Posterior vena cava (tissue), 2 donors: ENCODE measurements at regions not wholly inside any gene's neighbourhood (a gene's known extent, or its start where the extent isn't known, plus 50 kb on each side); places are given as distances from the start of the nearest gene placed in this dataset.

ENCODE experiments used
- DNase-seq: peaks from one replicate; pipeline ENCODE4 v3.0.0-alpha.2; 2020; ENCODE audit warnings: low spot score
- intact Hi-C, 2 donors: fragments of 100-400 bp; cut with DNase I; formaldehyde crosslinking; loops; one replicate each; pipeline versions ENCODE4 v1.14.1 to v1.14.2; 2022 to 2023
- donor health status: DM: yes; HTN: yes; CAD: no.
- donor health status: DM: yes; HTN: yes; CAD: no.

DNA sequence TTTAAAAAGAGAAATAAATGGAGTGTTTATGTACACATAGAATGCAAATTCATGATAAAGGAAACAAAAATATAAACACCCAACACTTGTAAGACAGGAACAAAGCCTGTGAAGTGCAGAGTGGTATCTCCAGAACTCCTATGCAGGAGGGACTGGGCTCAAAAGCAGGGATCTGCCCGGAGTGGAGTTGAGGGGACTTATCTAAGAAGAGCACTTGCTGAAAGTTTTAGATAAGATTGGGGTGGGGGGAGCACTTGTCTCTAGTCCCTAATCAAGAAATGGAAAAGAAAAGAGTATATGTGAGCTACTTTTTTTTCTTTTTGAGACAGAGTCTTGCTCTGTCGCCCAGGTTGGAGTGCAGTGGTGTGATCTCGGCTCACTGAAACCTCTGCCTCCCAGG is 840.4 kb downstream of the MAT2B start:
- no peak for DNase-seq
- intact Hi-C loops: no loop called here

DNA sequence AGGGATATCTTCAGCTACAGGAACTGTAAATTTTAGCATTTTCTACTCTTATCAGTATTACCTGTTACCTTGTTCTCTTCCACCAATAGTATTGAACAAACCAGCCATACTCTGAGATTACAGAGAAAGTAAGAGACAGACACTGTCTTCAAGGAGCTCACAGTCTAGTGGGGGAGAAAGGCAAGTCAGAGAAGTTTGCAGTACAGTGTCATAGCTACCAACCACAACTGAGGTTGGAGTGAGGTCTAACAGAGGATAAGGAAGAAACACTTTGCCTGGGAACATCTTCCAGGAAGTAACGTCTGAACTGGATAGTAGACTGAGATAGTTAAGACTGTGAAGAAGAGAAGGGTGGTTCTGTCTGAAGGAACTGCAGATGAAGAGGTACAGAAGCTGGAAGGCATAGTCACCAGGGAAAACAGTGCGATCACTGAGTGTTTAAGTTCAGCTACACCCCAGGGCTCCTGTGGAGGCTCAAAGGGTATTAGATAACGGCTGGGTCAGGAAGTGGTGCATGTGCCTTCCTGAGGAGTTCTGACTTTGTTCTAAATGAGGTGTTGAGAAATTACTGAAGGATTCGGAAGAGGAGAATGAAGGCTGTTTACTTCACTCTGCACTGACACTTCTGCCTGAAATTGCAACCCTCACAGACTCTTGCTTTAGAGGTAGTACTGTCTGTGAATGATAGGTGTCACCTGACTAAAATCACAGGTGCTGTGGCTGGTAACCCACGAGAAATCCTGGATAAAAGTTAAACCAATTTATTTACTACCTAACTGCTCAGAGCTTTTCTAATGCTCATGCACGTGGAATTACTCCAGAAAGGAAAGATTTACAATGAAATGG is 841.6 kb downstream of the MAT2B start:
- DNase-seq: no peak
- intact Hi-C loops: no loop called here

DNA sequence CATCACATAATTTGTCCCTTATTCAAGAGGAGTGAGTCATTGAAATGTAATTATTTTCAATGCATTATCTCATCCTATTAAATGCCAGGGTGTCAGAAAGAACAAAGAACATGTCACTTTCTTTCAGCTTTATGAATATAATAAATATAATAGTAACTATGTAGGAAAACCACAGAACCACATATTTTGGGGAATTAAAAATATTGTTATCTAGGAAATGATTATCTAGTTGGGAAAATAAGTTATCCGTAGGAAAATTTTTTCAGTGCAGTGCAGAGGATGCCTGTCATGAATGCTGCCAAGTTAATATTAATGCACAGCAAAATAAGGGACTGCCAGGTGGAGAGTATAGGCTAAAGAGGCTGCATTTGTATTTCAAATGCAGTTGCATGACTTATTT is 844.8 kb downstream of the MAT2B start:
- intact Hi-C loops: no loop called here
- no peak for DNase-seq

DNA sequence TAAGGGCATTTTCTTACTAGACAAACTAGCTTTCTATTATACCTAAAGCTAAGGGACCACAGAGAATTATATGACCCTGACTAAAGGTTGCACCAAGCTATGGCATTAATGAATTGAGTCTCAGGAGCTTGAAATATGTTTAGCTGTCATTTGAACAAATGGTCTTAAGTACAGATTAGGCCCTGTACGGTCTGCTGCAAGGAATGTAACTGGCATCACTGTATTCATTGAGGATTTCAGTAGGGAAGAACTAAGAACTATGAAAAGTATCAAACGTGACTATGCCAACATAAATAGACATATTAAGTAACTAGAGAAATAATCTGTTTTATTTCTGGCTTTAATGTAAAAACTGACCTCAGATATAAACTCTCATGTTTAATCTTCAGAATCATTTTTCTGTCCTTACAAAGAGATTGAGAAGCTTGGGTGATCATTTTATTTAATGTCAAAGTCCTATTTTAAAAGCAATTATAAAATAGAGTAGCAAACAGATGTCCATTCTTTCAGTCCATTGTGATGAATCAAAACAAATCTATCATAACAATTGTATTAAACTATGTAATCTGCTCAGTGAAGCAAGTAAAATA is 845.9 kb downstream of the MAT2B start:
- intact Hi-C loops: no loop called here
- DNase-seq: no peak

DNA sequence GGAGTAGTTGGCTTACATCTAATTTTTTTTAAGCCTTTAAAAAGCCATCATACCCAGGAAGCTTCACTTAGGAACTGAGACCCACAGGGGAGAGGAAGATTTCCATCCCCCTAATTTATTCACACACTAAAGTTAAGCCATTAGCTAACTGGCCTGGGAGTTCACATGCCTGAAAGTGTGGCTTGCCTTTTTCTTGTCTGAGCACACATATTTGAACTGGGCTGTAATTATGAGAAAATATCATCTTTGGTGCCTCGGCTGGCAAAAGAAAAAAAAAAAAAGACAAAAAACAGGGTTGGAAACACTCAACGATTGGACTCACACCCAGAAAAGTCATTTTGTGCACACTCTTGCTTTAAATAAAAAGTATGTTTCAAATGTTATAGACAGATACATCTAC is 847.3 kb downstream of the MAT2B start:
- intact Hi-C loops: no loop called here
- no peak for DNase-seq

DNA sequence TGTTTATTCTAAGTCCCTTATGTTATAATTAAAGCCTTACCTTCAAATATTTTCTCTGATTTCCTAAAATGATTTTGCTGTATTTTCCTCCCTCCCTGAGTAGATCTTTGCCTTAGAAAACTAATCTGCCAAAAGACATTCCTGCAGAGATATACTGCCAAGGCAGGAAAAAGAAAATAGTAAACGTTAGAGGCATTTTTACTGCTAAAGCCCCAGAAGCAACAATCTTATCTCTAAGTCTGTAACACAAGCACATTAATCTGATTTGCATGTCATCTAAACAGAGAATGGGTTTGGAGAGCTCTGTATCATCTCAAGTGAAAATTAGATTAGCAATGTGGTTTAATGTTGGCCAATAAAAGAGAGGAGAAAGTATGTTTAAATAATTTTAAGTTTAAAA is 847.7 kb downstream of the MAT2B start:
- intact Hi-C loops: no loop called here
- DNase-seq: no peak

DNA sequence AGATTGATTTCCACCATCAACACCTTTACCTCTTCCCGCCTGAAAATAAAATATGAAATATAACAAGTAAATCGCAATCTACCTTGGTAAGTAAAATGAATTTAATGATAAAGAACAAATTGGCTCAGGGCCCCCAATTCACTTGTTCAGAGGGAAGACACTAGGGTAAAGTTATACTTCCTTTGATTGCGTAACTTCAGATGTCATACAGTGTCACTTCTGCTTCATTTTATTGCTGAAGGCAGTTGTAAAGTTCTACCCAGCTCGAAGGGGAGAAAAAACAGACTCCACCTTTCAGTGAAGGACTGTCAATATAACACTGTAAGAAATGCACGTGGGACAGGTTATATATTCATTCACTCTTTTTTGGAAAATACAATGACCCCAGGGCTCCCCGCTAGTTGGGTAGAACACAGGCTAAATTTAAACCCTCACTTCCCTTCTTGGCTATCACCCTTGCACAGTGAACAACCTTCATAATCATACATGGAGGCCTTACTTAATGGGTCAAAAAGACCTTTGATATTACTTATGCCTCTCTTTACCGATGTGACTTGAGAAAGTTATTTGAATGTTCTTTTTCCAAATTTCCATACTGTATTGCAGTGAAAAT is 848.8 kb downstream of the MAT2B start:
- intact Hi-C loops: no loop called here

DNA sequence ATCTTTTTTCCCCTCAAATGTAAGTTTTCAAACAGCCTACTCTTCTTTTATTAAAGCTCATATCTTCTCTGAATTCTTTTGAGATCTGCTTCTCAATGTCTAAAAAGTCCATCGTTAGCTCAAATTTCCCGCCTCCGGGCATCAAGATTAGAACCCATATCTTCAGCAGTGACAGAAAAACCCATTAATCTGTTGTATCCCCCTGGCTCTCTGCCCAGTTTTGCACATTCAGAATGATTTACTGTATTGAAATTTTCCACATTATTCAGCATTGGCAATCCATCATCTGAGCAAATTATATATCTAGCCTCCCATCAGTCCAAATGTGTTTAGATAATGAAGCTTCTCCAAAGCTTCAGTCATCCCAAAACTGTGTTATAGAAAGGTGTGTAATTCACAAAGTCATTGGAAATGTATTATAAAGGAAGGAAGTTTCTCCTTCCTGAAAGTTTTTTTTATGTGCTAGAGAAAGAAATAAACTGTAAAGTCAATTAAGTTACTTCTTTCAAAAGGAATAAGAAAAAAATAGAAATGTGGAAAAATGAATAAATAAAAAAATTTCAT is 849.9 kb downstream of the MAT2B start:
- no peak for DNase-seq
- intact Hi-C loops: no loop called here

More for the DNA sequence above, 848.8 kb downstream of the MAT2B start:
- DNase-seq: no peak

DNA sequence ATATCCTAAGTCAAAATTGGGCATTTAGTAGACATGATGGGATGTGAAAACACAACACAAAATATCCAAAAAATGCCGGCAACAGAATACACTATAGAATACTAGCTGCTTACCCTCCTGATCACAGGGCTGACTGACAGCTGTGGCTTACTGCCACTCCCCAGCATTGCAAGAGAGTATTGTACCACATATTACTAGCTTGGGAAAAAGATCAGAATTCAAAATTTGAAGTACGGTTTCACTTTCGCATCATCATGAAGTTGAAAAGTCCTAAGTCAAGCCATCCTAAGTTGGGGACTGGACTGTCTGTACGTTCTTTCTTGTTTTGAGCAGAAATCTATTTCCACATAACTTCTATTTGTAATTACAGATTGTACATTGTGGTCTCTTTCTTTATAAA is 851.4 kb downstream of the MAT2B start:
- intact Hi-C loops: no loop called here
- DNase-seq: no peak

DNA sequence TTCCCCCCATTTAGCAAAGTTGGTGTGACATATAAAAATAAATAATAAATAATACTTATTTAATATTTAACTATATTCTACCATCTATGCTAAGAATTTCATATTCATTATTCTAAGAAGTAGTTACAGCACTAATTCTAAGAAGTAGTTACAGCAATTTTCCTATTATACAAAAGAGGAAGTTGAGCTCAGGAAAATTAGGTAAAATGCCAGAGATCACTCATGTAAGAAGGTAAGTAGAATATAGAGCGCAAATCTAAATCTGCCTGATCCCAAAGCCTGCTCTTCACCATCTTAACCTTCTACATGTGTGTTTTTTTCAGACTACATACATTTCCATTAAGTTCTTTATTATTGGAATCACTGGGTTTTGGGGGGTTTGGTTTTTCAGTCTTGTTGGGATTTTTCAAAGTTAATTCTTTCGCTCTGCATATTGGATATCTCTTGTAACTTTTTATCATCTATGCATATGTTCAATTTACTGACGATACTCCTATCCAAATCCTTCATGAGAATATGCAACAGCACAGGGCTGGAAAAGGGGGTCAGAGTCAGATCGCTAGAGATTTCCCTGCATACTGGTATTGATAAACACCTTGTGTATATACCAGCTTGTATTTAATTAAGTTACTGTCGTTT is 852.1 kb downstream of the MAT2B start:
- intact Hi-C loops: no loop called here
- DNase-seq: no peak

DNA sequence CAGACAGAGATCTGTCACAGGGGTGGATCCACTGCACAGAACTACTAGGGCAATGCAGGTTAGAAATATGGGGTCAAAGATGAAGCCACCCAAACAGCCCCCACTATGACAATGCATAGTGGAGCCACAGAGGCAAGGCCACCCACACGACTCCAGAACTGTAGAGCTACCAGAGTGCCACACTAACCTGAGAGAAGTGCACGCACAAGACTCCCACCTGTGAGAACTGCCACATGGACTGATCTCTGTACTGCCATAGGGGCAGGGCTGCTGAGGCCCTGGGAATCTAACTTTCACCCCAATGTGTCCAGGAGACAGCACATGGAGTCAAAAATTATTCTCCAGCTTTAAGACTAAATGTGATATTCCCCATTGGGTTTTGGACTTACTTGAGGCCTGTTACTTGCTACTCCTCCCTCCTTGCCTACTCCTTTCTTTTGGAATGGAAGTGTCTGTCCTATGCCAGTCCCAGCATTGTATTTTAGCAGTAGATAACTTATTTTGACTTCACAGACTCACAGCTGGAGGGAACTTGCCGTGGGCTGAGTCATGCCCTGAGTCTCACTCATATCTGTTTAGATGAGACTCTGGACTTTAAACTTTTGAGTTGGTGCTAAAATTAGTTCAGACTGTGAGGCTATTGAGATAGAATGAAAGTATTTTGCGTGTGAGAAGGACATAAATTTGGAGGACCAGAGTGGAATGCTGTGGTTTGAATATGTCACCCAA is 853.3 kb downstream of the MAT2B start:
- intact Hi-C loops: no loop called here
- DNase-seq: no peak

DNA sequence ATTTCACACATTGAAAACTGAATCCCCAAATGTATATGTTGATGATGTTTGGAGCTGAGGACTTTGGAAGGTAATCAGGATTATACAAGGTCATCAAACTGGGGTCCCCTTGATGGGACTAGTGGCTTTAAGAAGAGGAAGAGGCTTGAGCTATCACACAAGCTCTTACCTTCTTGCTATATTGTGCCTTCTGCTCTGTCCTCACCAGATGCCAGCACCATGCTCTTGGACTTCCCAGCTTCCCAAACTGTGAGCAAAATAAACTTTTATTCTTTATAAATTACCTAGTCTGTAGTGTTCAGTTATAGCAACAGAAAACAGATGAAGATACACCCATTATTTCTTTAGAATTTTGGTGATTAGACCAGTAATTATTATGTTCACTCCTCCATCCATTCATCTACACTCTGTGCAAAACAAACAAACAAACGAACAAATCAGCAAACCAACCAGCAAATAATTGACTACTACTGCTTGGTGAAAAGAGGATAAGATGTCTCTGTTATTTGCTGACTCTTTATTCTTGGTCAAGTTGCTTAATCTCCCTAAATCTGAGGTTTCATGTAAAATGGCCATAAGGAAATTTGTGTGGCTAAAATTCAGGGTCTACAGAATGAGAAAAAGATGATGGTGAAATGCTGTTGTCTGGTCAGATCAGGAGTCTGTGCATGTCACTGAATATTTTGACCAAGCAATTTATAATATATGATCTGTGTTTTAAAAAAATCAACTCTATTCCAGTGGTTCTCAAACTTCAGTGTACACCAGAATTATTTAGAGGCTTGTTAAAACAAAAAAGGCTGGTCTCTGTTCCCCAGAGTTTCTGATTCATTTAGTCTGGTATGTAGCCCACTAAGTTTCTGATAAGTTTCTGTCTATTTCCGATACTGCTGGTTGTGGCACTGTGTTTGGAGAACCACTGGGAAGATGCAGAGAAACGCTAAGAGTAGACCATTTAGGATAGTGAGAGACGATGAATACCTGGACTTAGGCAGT is 854.1 kb downstream of the MAT2B start:
- DNase-seq: no peak
- intact Hi-C loops: no loop called here

DNA sequence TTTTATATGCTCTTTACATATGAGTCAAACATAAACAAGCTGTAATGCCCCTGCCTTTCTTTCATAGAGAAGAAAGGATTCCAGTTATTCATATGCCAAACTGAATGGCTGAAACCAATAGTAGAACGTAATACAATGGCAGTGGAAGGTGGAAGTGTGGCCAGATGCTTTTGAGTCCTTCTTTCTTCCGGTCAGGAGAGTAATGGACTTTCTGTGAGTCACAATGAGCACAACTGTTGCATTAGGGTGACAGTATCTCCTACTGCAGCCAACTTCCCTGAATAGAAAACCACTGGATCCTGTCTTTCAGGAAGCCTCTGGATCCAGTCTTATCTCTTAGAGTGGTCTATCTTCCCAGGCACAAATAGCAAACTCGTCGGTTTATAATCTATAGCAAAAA is 855.2 kb downstream of the MAT2B start:
- intact Hi-C loops: no loop called here
- no peak for DNase-seq

DNA sequence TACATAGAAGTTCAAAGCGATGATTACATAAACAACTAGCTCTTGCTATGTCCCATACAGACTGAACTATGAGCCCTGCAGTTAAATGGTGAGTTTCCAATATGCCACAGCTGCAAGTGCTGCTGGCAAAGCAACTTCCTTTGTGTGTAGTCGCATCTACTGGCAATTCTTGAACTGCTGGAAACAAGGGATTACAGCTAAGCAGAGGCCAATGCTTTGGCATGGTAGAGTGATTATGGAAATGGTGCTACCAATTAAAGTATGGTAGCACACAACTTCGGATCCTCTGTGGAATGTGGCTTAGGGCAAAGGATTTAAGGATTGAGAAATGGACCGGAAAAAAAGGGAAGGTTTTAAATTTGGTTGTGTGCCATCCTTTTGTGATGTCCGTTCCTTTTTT is 856.6 kb downstream of the MAT2B start:
- intact Hi-C loops: no loop called here
- DNase-seq: no peak

DNA sequence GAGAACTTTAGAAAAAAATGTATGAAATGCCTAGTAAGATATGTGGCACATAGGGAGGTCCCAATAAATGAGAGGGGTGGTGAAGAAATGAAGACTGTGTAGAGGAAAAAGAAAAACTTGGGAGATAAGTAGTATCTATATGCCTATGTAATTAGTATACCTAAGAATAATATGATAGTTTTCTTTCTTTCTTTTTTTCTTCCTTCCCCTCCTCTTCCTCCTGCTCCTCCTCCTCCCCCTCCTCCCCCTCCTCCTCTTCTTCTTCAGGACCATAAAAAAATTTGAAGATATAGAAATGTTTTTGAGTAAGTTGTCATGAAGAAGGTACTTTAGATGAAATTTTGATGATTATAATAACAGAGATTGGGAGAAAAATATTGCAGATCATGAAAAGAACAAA is 857.4 kb downstream of the MAT2B start:
- DNase-seq: no peak
- intact Hi-C loops: no loop called here

DNA sequence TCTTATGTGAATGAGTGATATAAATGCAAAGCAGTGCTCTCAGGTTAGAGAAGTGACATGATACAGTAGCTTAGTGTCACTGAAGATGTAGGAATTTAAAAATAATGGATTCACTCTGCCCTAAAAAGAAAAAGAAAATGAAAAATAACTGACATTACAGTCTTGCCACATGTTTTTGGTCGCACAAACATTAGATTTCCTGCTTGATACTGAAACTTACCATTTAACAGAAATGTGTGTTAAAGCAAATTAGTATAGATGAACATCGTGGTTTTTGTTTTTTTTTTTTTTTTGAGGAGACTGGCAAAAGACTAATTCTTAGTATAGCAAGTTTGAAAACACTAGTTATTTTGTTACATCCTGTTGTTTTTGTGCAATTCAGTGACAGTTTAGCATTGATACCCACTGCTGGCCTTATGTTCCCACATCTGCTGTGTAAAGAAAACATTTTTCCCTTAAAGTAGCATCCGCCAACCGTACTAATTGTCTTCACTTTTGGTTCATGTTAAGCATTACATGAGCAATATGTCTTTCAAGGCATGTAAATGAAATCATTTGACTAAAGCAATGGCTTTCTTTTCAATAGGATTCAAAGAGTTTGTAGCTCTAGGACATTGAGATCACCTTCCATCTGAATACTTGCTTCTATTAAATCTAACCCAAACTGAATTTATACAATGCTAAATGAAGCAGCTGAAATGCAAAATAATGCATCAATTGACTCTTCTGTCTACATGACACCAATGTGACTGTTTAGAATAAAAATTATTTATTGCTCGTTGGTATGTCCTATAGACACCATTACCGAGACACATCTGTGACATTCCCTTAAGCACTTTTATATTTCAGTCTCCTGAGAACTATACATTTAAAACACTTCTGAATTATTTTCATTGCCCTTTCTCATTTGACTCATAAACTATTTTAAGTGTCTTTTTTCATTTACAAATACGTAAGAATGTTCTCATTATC is 859.1 kb downstream of the MAT2B start:
- no peak for DNase-seq
- intact Hi-C loops: no loop called here

DNA sequence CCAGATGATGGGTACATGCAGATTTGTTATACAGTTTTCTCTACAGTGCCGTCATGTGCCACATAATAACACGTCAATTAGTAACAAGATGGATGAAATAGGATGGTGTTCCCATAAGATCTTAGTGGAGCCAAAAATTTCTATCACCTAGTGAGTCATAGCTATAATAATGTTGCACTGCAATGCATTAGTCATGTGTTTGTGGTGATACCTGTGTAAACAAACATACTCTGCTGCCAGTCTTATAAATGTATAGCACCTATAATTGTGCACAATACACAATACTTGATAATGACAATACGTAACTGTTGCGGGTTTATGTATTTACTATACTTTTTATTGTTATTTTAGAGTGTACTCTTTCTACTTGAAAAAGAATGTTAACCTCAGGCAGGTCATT is 865.4 kb downstream of the MAT2B start:
- intact Hi-C loops: no loop called here
- no peak for DNase-seq
